Osteocyte (in vitro differentiated cells): ENCODE measurements at regions not wholly inside any gene's neighbourhood (a gene's known extent, or its start where the extent isn't known, plus 50 kb on each side); places are given as distances from the start of the nearest gene placed in this dataset.

ENCODE experiments used
- DNase-seq: peaks from one replicate; pipeline ENCODE4 v3.0.0; 2021; ENCODE audit warnings: mixed read lengths; ENCODE audit not compliant: unreplicated experiment; ENCODE audit errors: extremely low spot score
- H3K27ac Mint-ChIP-seq: one replicate; pipeline ENCODE4 v1.8.0; 2021; ENCODE audit warnings: mild to moderate bottlenecking, mixed read lengths; ENCODE audit not compliant: unreplicated experiment
- H3K27me3 Mint-ChIP-seq: one replicate; pipeline ENCODE4 v1.8.0; 2021; ENCODE audit warnings: mixed read lengths; ENCODE audit not compliant: unreplicated experiment
- H3K36me3 Mint-ChIP-seq: one replicate; pipeline ENCODE4 v1.8.0; 2021; ENCODE audit warnings: mixed read lengths; ENCODE audit not compliant: unreplicated experiment
- H3K4me1 Mint-ChIP-seq: one replicate; pipeline ENCODE4 v1.8.0; 2021; ENCODE audit warnings: mixed read lengths; ENCODE audit not compliant: unreplicated experiment
- H3K4me3 Mint-ChIP-seq: one replicate; pipeline ENCODE4 v1.8.0; 2021; ENCODE audit warnings: mild to moderate bottlenecking, moderate library complexity, mixed read lengths; ENCODE audit not compliant: unreplicated experiment
- H3K9me3 Mint-ChIP-seq: one replicate; pipeline ENCODE4 v1.8.0; 2021; ENCODE audit warnings: mixed read lengths; ENCODE audit not compliant: unreplicated experiment
- CTCF ChIP-seq: fragments of 200-600 bp; sonication (generic); IDR thresholded peaks from 2 replicates; pipeline ENCODE4 v1.5.0; 2021; ENCODE audit warnings: antibody characterized with exemption, mild to moderate bottlenecking, moderate library complexity

GRCh38 chr2:104056451-104056850 is 797.5 kb upstream of the POU3F3 start:
- Mint-ChIP-seq H3K4me1 (no peaks in the 10 kb centered on the region), H3K27ac (no peak overlapping the region), H3K36me3 (no peaks in the 10 kb centered on the region), H3K9me3 (peaks cover 10% of the 10 kb centered on the region), H3K4me3 (no peak overlapping the region), H3K27me3 (peaks cover 2% of the 10 kb centered on the region)
- no peak for TF ChIP-seq CTCF
- DNase-seq: no peak

- no peak for TF ChIP-seq CTCF
- no peak overlapping the region for H3K27ac Mint-ChIP-seq
Measured at GRCh38 chr2:104068665-104069064, 785.2 kb upstream of the POU3F3 start.

GRCh38 chr2:104077573-104077972 is 776.3 kb upstream of the POU3F3 start:
- H3K4me3 Mint-ChIP-seq: no peak overlapping the region
- H3K9me3 Mint-ChIP-seq: peaks cover 5% of the 10 kb centered on the region
- H3K27me3 Mint-ChIP-seq: peaks cover 7% of the 10 kb centered on the region

More at GRCh38 chr2:104068665-104069064, 785.2 kb upstream of the POU3F3 start:
- no peaks in the 10 kb centered on the region for H3K4me1 Mint-ChIP-seq
- H3K9me3 Mint-ChIP-seq: no peaks in the 10 kb centered on the region
- H3K36me3 Mint-ChIP-seq: no peaks in the 10 kb centered on the region
- H3K4me3 Mint-ChIP-seq: no peak overlapping the region
- DNase-seq: no peak
- peaks cover 9% of the 10 kb centered on the region for H3K27me3 Mint-ChIP-seq

GRCh38 chr2:104078431-104079157 is 775.3 kb upstream of the POU3F3 start:
- TF ChIP-seq CTCF: peak; percentile 50
- no peak overlapping the region for H3K4me3 Mint-ChIP-seq
- DNase-seq: no peak
- no peak overlapping the region for H3K27ac Mint-ChIP-seq
- H3K4me1 Mint-ChIP-seq: no peaks in the 10 kb centered on the region
- no peaks in the 10 kb centered on the region for H3K36me3 Mint-ChIP-seq
- H3K9me3 Mint-ChIP-seq: peaks cover 5% of the 10 kb centered on the region
- peaks cover 2% of the 10 kb centered on the region for H3K27me3 Mint-ChIP-seq

More at GRCh38 chr2:104077573-104077972, 776.3 kb upstream of the POU3F3 start:
- Mint-ChIP-seq H3K4me1 (no peaks in the 10 kb centered on the region), H3K27ac (no peak overlapping the region), H3K36me3 (no peaks in the 10 kb centered on the region)
- no peak for DNase-seq
- no peak for TF ChIP-seq CTCF

- Mint-ChIP-seq H3K4me1 (no peaks in the 10 kb centered on the region), H3K4me3 (no peak overlapping the region), H3K36me3 (no peaks in the 10 kb centered on the region), H3K27ac (no peak overlapping the region), H3K27me3 (no peaks in the 10 kb centered on the region), H3K9me3 (no peaks in the 10 kb centered on the region)
- no peak for TF ChIP-seq CTCF
- DNase-seq: no peak
Measured at GRCh38 chr2:104088745-104089144, 765.2 kb upstream of the POU3F3 start.
